ENCODE measurements at regions not wholly inside any gene's neighbourhood (a gene's known extent, or its start where the extent isn't known, plus 50 kb on each side); places are given as distances from the start of the nearest gene placed in this dataset.

GRCh38 chr6:43950731-43951062 is 176.6 kb downstream of the MRPL14 start:
- TF ChIP-seq CTCF (conservative IDR thresholded peaks at IDR 0.05) = no peak
- TF ChIP-seq EZH2 (IDR thresholded peaks at IDR 0.05; ENCODE audit: low read depth) = no peak

Measured in PC-9 (cell line).